NOMO-1 treated with dmso at 0.1 percent for 144 hours (cell line): ENCODE measurements at regions not wholly inside any gene's neighbourhood (a gene's known extent, or its start where the extent isn't known, plus 50 kb on each side); places are given as distances from the start of the nearest gene placed in this dataset.

Experiments
- DNase-seq: peaks from one replicate; lab custom pipeline; 2025; ENCODE audit not compliant: unreplicated experiment; lab: John Stamatoyannopoulos, UW

- DNase-seq = no peak
Observed at GRCh38 chr2:188903740-188904139, 70.4 kb upstream of the COL3A1 start.

DNA sequence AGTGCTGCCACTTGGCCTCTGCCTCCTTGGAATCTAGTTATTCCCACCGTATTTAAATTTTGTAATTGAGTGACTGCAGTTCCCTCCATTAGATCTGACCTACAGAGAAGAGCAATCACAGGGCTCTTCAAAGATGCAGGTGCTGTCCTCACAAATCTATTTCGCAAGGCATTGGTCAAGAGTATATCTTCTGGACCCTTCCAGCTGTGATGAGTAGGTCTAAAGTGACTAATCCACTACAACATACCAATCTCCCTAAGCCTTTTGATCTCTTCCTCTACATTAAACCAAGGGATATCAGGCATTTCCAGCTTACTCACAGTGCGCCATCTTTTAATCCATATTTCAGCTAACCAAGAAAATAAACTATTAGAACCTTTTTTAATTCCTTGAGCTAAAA, 65.1 kb upstream of the COL3A1 start:
- DNase-seq = no peak

- no peak for DNase-seq
Observed at GRCh38 chr2:188916736-188917135, 57.4 kb upstream of the COL3A1 start.

GRCh38 chr2:188917632-188918031, 56.5 kb upstream of the COL3A1 start:
- no peak for DNase-seq

GRCh38 chr2:188919824-188920223, 54.3 kb upstream of the COL3A1 start:
- DNase-seq = peak; percentile 78

- DNase-seq = no peak
Observed at GRCh38 chr2:188922191-188922590, 52.0 kb upstream of the COL3A1 start.
